Testis (tissue), 2 donors: ENCODE measurements at regions not wholly inside any gene's neighbourhood (a gene's known extent, or its start where the extent isn't known, plus 50 kb on each side); places are given as distances from the start of the nearest gene placed in this dataset.

Source experiments
- CTCF ChIP-seq, 3 experiments: fragments of 450-650 bp in 2 of 3; fragments of 200-600 bp in 1 of 3; sonication (generic) in 1 of 3; IDR thresholded peaks; one replicate each; pipeline ENCODE4 v1.5.1; 2016 to 2019; ENCODE audit warnings: antibody characterized with exemption in 3 of 3, mild to moderate bottlenecking in 2 of 3, moderate library complexity in 1 of 3
- POLR2A ChIP-seq: fragments of 450-650 bp; IDR thresholded peaks from one replicate; pipeline ENCODE4 v1.6.1; 2017; ENCODE audit warnings: antibody characterized with exemption, mild to moderate bottlenecking, moderate library complexity

GRCh38 chr20:20904501-20904831, 192.0 kb upstream of the RALGAPA2 start:
- TF ChIP-seq POLR2A (no peak), CTCF (IDR thresholded peaks at IDR 0.05) (no peak)
